Endodermal cell (in vitro differentiated cells): ENCODE measurements at regions not wholly inside any gene's neighbourhood (a gene's known extent, or its start where the extent isn't known, plus 50 kb on each side); places are given as distances from the start of the nearest gene placed in this dataset.

Experiments
- DNase-seq: peaks from one replicate; pipeline ENCODE4 v3.0.0-alpha.2; 2017
- H3K27ac ChIP-seq: 2 replicates; pipeline ENCODE4 v1.5.1; 2013; ENCODE audit warnings: mild to moderate bottlenecking, low read depth, low read length, moderate library complexity
- H3K27me3 ChIP-seq: 2 replicates; pipeline ENCODE4 v1.6.1; 2013; ENCODE audit warnings: mild to moderate bottlenecking, low read length, moderate library complexity; ENCODE audit not compliant: insufficient read depth, control insufficient read depth, poor library complexity, severe bottlenecking
- H3K36me3 ChIP-seq: 2 replicates; pipeline ENCODE4 v1.7.0; 2013; ENCODE audit warnings: mild to moderate bottlenecking, low read length, moderate library complexity; ENCODE audit not compliant: control insufficient read depth, insufficient read depth
- H3K4me1 ChIP-seq: one replicate; pipeline ENCODE4 v1.7.0; 2013; ENCODE audit warnings: low read length; ENCODE audit not compliant: control insufficient read depth, insufficient read depth
- H3K4me3 ChIP-seq: 2 replicates; pipeline ENCODE4 v1.5.1; 2013; ENCODE audit warnings: mild to moderate bottlenecking, low read length, moderate library complexity
- H3K9ac ChIP-seq: 2 replicates; pipeline ENCODE4 v1.6.1; 2013; ENCODE audit warnings: mild to moderate bottlenecking, low read length, moderate library complexity; ENCODE audit not compliant: poor library complexity, severe bottlenecking; ENCODE audit errors: extremely low read depth
- H3K9me3 ChIP-seq: 2 replicates; pipeline ENCODE4 v1.6.1; 2013; ENCODE audit warnings: mild to moderate bottlenecking, low read length, moderate library complexity; ENCODE audit not compliant: control insufficient read depth
- H3K27ac Mint-ChIP-seq: 2 replicates; pipeline ENCODE4 v1.8.0; 2020; ENCODE audit warnings: mixed read lengths
- H3K27me3 Mint-ChIP-seq: 2 replicates; pipeline ENCODE4 v1.8.0; 2021; ENCODE audit warnings: mild to moderate bottlenecking, mixed read lengths; ENCODE audit not compliant: insufficient read depth
- H3K36me3 Mint-ChIP-seq: 2 replicates; pipeline ENCODE4 v1.8.0; 2020; ENCODE audit warnings: low read depth, mixed read lengths
- H3K4me1 Mint-ChIP-seq: 2 replicates; pipeline ENCODE4 v1.8.0; 2020; ENCODE audit warnings: mixed read lengths
- H3K4me3 Mint-ChIP-seq: 2 replicates; pipeline ENCODE4 v1.8.0; 2020; ENCODE audit warnings: mild to moderate bottlenecking, moderate library complexity, mixed read lengths
- H3K9me3 Mint-ChIP-seq: 2 replicates; pipeline ENCODE4 v1.8.0; 2020; ENCODE audit warnings: mild to moderate bottlenecking, mixed read lengths
- CTCF ChIP-seq: fragments of 200-600 bp; sonication (generic); conservative IDR thresholded peaks from 2 replicates; pipeline ENCODE4 v1.5.0; 2021; ENCODE audit warnings: antibody characterized with exemption, mild to moderate bottlenecking
- WGBS, 2 experiments: methylation state at CpG; one replicate each; pipeline versions ENCODE4 v1.1.5 to v1.1.7; 2013; ENCODE audit warnings: missing lambda C conversion rate in 2 of 2, mixed read lengths in 1 of 2; ENCODE audit not compliant: insufficient coverage in 1 of 2, insufficient read length in 1 of 2; 5-methylcytosine and 5-hydroxymethylcytosine counted together

- no peak for TF ChIP-seq CTCF
- no peak for DNase-seq
- H3K27me3 Mint-ChIP-seq: no peaks in the 10 kb centered on the region
- Histone ChIP-seq H3K27ac (no peak overlapping the region), H3K9ac (no peak overlapping the region), H3K4me1 (no peaks in the 10 kb centered on the region), H3K36me3 (no peaks in the 10 kb centered on the region), H3K27me3 (no peaks in the 10 kb centered on the region), H3K9me3 (peaks cover 33% of the 10 kb centered on the region), H3K4me3 (no peak overlapping the region)
- WGBS, 2 experiments: 98% methylated on average over 1 of the region's 1 CpG; no CpG with 5 or more reads in 1 of the 2 experiments
- H3K9me3 Mint-ChIP-seq: peaks cover 53% of the 10 kb centered on the region
- H3K27ac Mint-ChIP-seq: no peak overlapping the region
- H3K36me3 Mint-ChIP-seq: peaks cover 11% of the 10 kb centered on the region
- H3K4me3 Mint-ChIP-seq: no peak overlapping the region
- no peaks in the 10 kb centered on the region for H3K4me1 Mint-ChIP-seq
Measured at GRCh38 chr2:33665039-33665438, 65.9 kb upstream of the FAM98A start.

GRCh38 chr2:33660416-33661123, 61.5 kb upstream of the FAM98A start:
- Histone ChIP-seq H3K9me3 (peaks cover 26% of the 10 kb centered on the region), H3K4me3 (no peak overlapping the region), H3K27ac (no peak overlapping the region), H3K27me3 (no peaks in the 10 kb centered on the region), H3K9ac (no peak overlapping the region), H3K4me1 (no peaks in the 10 kb centered on the region), H3K36me3 (no peaks in the 10 kb centered on the region)
- DNase-seq: no peak
- peaks cover 12% of the 10 kb centered on the region for H3K36me3 Mint-ChIP-seq
- no peak for TF ChIP-seq CTCF
- H3K9me3 Mint-ChIP-seq: peaks cover 47% of the 10 kb centered on the region
- peaks cover 6% of the 10 kb centered on the region for H3K4me1 Mint-ChIP-seq
- no peaks in the 10 kb centered on the region for H3K27me3 Mint-ChIP-seq
- no peak overlapping the region for H3K27ac Mint-ChIP-seq
- WGBS, 2 experiments: 92 to 93% methylated on average over 9 to 10 of the region's 10 CpGs
- no peak overlapping the region for H3K4me3 Mint-ChIP-seq

- no peaks in the 10 kb centered on the region for H3K27me3 ChIP-seq
- 87 to 90% methylated on average over 2 to 5 of the region's 5 CpGs for WGBS, 2 experiments
- H3K4me1 ChIP-seq: no peaks in the 10 kb centered on the region
- no peaks in the 10 kb centered on the region for H3K36me3 ChIP-seq
- peaks cover 11% of the 10 kb centered on the region for H3K9me3 ChIP-seq
- H3K4me3 ChIP-seq: no peak overlapping the region
- peaks cover 2% of the 10 kb centered on the region for H3K36me3 Mint-ChIP-seq
- H3K9ac ChIP-seq: no peak overlapping the region
- H3K9me3 Mint-ChIP-seq: peaks cover 23% of the 10 kb centered on the region
- H3K4me3 Mint-ChIP-seq: no peak overlapping the region
- no peak for TF ChIP-seq CTCF
- H3K27me3 Mint-ChIP-seq: no peaks in the 10 kb centered on the region
- no peak overlapping the region for H3K27ac Mint-ChIP-seq
- H3K27ac ChIP-seq: no peak overlapping the region
- peaks cover 6% of the 10 kb centered on the region for H3K4me1 Mint-ChIP-seq
- no peak for DNase-seq
Measured at GRCh38 chr2:33655626-33656320, 56.7 kb upstream of the FAM98A start.
